ENCODE measurements at regions not wholly inside any gene's neighbourhood (a gene's known extent, or its start where the extent isn't known, plus 50 kb on each side); places are given as distances from the start of the nearest gene placed in this dataset.

- DNase-seq = no peak
Observed at GRCh38 chr6:93474733-93475179, 55.4 kb upstream of the EPHA7 start.

- no peak for DNase-seq
Observed at GRCh38 chr6:93471281-93471680, 51.9 kb upstream of the EPHA7 start.

Measured in NCI-H2029 (cell line).